Kidney (tissue), 13 donors: ENCODE measurements at regions not wholly inside any gene's neighbourhood (a gene's known extent, or its start where the extent isn't known, plus 50 kb on each side); places are given as distances from the start of the nearest gene placed in this dataset.
"Not testable (repeated sequence)": the region's sequence is repeated elsewhere in the genome, so short reads cannot be mapped to it uniquely, and the experiment has no call there.

Experiments used
- DNase-seq, 5 donors: peaks; one replicate each; pipeline ENCODE4 v3.0.0-alpha.2; 2013 to 2020
- FAIRE-seq: peaks from 2 replicates; lab custom pipeline; 2012; peaks lifted over from hg19 to GRCh38; lab: Jason Lieb, UNC
- H3K27ac ChIP-seq, 2 donors: one replicate each; pipeline ENCODE4 v1.7.0; 2013; ENCODE audit warnings: low read depth in 2 of 2, low read length in 2 of 2, inconsistent platforms in 1 of 2
- H3K27me3 ChIP-seq: one replicate; pipeline ENCODE4 v1.7.1; 2013; ENCODE audit warnings: low read length, inconsistent platforms; ENCODE audit not compliant: control insufficient read depth, insufficient read depth
- H3K36me3 ChIP-seq, 3 donors: one replicate each; pipeline versions ENCODE4 v1.7.0 to v1.7.1; 2013; ENCODE audit warnings: low read length in 3 of 3, control low read depth in 1 of 3, inconsistent platforms in 1 of 3; ENCODE audit not compliant: insufficient read depth in 3 of 3, control insufficient read depth in 2 of 3
- H3K4me1 ChIP-seq, 3 donors: one replicate each; pipeline versions ENCODE4 v1.7.0 to v1.7.1; 2013; ENCODE audit warnings: low read length in 3 of 3, inconsistent platforms in 1 of 3, low read depth in 1 of 3; ENCODE audit not compliant: control insufficient read depth in 2 of 3, insufficient read depth in 2 of 3
- H3K4me3 ChIP-seq, 3 donors: one replicate each; pipeline versions ENCODE4 v1.7.0 to v1.8.1; 2013; ENCODE audit warnings: low read length in 3 of 3, control low read depth in 1 of 3, inconsistent platforms in 1 of 3
- H3K9ac ChIP-seq, 3 donors: one replicate each; pipeline versions ENCODE4 v1.7.0 to v1.7.1; 2013; ENCODE audit warnings: low read length in 3 of 3, control low read depth in 1 of 3, inconsistent platforms in 1 of 3
- H3K9me3 ChIP-seq, 3 donors: one replicate each; pipeline versions ENCODE4 v1.7.0 to v1.7.1; 2013; ENCODE audit warnings: low read length in 3 of 3, control low read depth in 1 of 3, inconsistent platforms in 1 of 3; ENCODE audit not compliant: control insufficient read depth in 2 of 3, insufficient read depth in 1 of 3
- intact Hi-C: fragments of 100-400 bp; cut with DNase I; formaldehyde crosslinking; loops from one replicate; pipeline ENCODE4 v1.11.1; 2022
- TF ChIP-seq, protein P1 (sequence below): IDR thresholded peaks from 3 replicates; pipeline ENCODE4 v1.5.1; 2012; ENCODE audit warnings: mild to moderate bottlenecking, moderate library complexity, borderline replicate concordance; ENCODE audit not compliant: insufficient read depth; ENCODE audit errors: extremely low read depth
- donor health status: control.
- donor health status: control.
- donor health status: control.
- donor health status: control.
- donor health status: control.
- donor health status: DM: yes; HTN: yes; CAD: no.
- donor health status: Normal renal cell carcinoma (clear cell type).

DNA sequence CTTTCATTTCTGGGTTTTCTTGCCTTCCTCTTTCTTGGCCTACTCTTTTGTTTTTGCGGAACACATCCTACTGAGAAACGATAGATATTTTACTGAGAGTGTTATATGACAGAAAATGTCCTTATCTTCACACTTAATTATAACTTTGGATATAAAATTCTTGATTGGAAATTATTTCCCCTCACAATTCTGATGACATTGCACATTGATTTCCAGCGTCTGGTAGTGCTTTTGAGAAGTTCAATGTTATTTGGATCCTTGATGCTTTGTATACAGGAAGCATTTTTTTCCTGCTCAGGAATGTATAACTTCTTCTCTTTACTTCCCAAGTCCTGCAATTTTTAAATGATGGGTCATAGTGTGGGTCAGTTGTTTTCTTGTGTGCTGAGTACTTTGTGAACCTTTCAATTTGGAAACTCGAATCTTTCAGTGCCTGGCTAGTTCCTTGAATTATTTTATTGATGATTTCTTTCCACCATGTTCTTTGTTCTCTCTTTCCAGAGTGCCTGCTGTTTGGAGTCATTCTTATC, 183.9 kb downstream of the PDCD6IP start:
- TF ChIP-seq, protein P1, sequence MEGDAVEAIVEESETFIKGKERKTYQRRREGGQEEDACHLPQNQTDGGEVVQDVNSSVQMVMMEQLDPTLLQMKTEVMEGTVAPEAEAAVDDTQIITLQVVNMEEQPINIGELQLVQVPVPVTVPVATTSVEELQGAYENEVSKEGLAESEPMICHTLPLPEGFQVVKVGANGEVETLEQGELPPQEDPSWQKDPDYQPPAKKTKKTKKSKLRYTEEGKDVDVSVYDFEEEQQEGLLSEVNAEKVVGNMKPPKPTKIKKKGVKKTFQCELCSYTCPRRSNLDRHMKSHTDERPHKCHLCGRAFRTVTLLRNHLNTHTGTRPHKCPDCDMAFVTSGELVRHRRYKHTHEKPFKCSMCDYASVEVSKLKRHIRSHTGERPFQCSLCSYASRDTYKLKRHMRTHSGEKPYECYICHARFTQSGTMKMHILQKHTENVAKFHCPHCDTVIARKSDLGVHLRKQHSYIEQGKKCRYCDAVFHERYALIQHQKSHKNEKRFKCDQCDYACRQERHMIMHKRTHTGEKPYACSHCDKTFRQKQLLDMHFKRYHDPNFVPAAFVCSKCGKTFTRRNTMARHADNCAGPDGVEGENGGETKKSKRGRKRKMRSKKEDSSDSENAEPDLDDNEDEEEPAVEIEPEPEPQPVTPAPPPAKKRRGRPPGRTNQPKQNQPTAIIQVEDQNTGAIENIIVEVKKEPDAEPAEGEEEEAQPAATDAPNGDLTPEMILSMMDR = no peak
- no peak overlapping the region for H3K27ac ChIP-seq
- no peak overlapping the region for H3K4me3 ChIP-seq
- H3K9ac ChIP-seq = no peak overlapping the region
- intact Hi-C loops = no loop called here
- no peaks in the 10 kb centered on the region for H3K9me3 ChIP-seq
- no peaks in the 10 kb centered on the region for H3K4me1 ChIP-seq
- H3K27me3 ChIP-seq = no peaks in the 10 kb centered on the region
- H3K36me3 ChIP-seq = no peaks in the 10 kb centered on the region
- FAIRE-seq = no peak
- DNase-seq = no peak

DNA sequence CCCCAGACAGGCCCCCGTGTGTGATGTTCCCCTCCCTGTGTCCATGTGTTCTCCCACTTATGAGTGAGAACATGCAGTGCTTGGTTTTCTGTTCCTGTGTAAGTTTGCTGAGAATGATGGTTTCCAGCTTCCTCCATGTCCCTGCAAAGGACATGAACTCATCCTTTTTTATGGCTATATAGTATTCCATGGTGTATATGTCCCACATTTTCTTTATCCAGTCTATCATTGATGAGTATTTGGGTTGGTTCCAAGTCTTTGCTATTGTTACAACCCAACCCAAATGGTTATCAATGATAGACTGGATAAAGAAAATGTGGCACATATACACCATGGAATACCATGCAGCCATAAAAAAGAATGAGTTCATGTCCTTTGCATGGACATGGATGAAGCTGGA, 184.5 kb downstream of the PDCD6IP start:
- H3K9me3 ChIP-seq, DNase-seq, H3K36me3 ChIP-seq, H3K4me1 ChIP-seq, H3K27me3 ChIP-seq, H3K27ac ChIP-seq, H3K4me3 ChIP-seq, intact Hi-C loops, FAIRE-seq, H3K9ac ChIP-seq: not testable (repeated sequence)

DNA sequence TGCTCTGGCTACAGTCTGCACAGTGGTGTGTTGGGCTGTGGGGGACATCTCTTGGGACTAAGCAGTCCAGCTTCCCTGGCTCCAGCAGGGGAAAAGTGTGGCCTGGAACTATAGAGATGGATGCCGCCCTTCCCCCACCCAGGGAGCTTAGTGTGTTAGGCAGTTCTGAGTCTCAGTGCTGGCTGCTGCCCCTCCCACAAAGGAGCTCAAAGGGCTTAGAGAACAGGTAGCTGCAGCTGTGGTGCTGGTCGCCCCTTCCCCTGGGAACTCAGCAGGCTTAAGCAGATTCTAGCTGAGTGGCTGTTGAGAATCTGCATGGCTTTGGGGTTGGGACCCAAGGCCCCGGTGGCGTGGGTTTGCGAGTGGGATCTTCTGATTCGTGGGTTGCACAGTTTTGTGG, 190.8 kb downstream of the PDCD6IP start:
- H3K36me3 ChIP-seq = no peaks in the 10 kb centered on the region
- no peak overlapping the region for H3K4me3 ChIP-seq
- no peak overlapping the region for H3K9ac ChIP-seq
- H3K9me3 ChIP-seq = no peaks in the 10 kb centered on the region
- no peak for DNase-seq
- TF ChIP-seq, protein P1 = no peak
- no peaks in the 10 kb centered on the region for H3K4me1 ChIP-seq
- H3K27ac ChIP-seq = no peak overlapping the region
- no peak for FAIRE-seq
- intact Hi-C loops = no loop called here
- no peaks in the 10 kb centered on the region for H3K27me3 ChIP-seq

DNA sequence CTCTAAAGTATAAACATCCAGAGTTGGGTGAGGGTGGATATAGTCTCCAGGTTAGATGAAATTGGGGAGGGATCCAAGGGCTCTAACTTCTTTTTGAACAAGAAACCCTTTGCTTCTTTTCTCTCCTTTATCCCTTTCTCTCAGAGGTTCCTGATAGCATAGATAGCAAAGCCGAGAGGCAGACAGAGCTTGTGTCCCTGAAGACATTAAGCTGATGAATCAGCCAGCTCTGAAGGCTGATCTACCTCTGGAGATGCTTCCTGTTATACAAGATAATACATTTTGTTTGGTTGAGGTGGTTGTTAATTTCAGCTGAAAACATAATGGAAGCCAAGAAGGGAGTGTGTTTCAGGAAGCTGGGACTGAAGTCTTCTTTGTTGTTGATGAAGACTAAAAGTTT, 193.2 kb downstream of the PDCD6IP start:
- no peaks in the 10 kb centered on the region for H3K9me3 ChIP-seq
- intact Hi-C loops = no loop called here
- no peak for FAIRE-seq
- TF ChIP-seq, protein P1 = no peak
- no peak overlapping the region for H3K9ac ChIP-seq
- no peaks in the 10 kb centered on the region for H3K36me3 ChIP-seq
- H3K27me3 ChIP-seq = no peaks in the 10 kb centered on the region
- H3K4me1 ChIP-seq = no peaks in the 10 kb centered on the region
- no peak for DNase-seq
- no peak overlapping the region for H3K4me3 ChIP-seq
- H3K27ac ChIP-seq = no peak overlapping the region
